KBM-7 (cell line): ENCODE measurements at regions not wholly inside any gene's neighbourhood (a gene's known extent, or its start where the extent isn't known, plus 50 kb on each side); places are given as distances from the start of the nearest gene placed in this dataset.
A peak's percentile ranks its signal among the peaks of the same experiment; 100 is the strongest.

Experiments used
- DNase-seq: peaks from one replicate; pipeline ENCODE4 v3.0.0-alpha.2; 2015
- in situ Hi-C: fragments of 300-500 bp; cut with MboI; formaldehyde crosslinking; loops from 2 replicates; pipeline ENCODE4 v1.14.3; 2020; ENCODE audit warnings: low sequenced_read_pairs, low pct_unique_long_range_greater_than_20kb, mixed read lengths

- in situ Hi-C loops = no loop called here
- DNase-seq = no peak
Measured at GRCh38 chr7:47150497-47151260, 431.2 kb downstream of the TNS3 start.

- in situ Hi-C loops = no loop called here
Measured at GRCh38 chr7:47149971-47150370, 431.9 kb downstream of the TNS3 start.

GRCh38 chr7:47149208-47149839 is 432.6 kb downstream of the TNS3 start:
- no peak for DNase-seq
- in situ Hi-C loops = no loop called here

More at GRCh38 chr7:47149971-47150370, 431.9 kb downstream of the TNS3 start:
- no peak for DNase-seq

GRCh38 chr7:47148536-47149207 is 433.2 kb downstream of the TNS3 start:
- no peak for DNase-seq
- in situ Hi-C loops = no loop called here

GRCh38 chr7:47147213-47147631 is 434.7 kb downstream of the TNS3 start:
- DNase-seq = no peak
- in situ Hi-C loops = no loop called here

GRCh38 chr7:47145982-47146381 is 435.9 kb downstream of the TNS3 start:
- no peak for DNase-seq
- in situ Hi-C loops = no loop called here

- in situ Hi-C loops = no loop called here
- no peak for DNase-seq
Measured at GRCh38 chr7:47145186-47145725, 436.7 kb downstream of the TNS3 start.

GRCh38 chr7:47143339-47143738 is 438.6 kb downstream of the TNS3 start:
- DNase-seq = no peak
- in situ Hi-C loops = no loop called here

GRCh38 chr7:47142867-47143175 is 439.1 kb downstream of the TNS3 start:
- no peak for DNase-seq
- in situ Hi-C loops = no loop called here

GRCh38 chr7:47142169-47142866 is 439.6 kb downstream of the TNS3 start:
- in situ Hi-C loops = no loop called here
- no peak for DNase-seq

GRCh38 chr7:47132471-47132870 is 449.4 kb downstream of the TNS3 start:
- DNase-seq = no peak
- in situ Hi-C loops = no loop called here

GRCh38 chr7:47128700-47129099 is 453.2 kb downstream of the TNS3 start:
- no peak for DNase-seq
- in situ Hi-C loops = no loop called here

GRCh38 chr7:47125529-47125928 is 456.4 kb downstream of the TNS3 start:
- in situ Hi-C loops = no loop called here
- no peak for DNase-seq

- in situ Hi-C loops = no loop called here
- no peak for DNase-seq
Measured at GRCh38 chr7:47119261-47119865, 462.5 kb downstream of the TNS3 start.

GRCh38 chr7:47104206-47104549 is 477.7 kb downstream of the TNS3 start:
- DNase-seq = no peak
- in situ Hi-C loops = no loop called here

GRCh38 chr7:47103498-47104205 is 478.3 kb downstream of the TNS3 start:
- in situ Hi-C loops = no loop called here
- DNase-seq = no peak

GRCh38 chr7:47102331-47102841 is 479.5 kb downstream of the TNS3 start:
- in situ Hi-C loops = no loop called here
- peak; percentile 9 for DNase-seq

GRCh38 chr7:47100817-47101435 is 481.0 kb downstream of the TNS3 start:
- DNase-seq = peak; percentile 65
- in situ Hi-C loops = no loop called here
